ENCODE measurements at regions not wholly inside any gene's neighbourhood (a gene's known extent, or its start where the extent isn't known, plus 50 kb on each side); places are given as distances from the start of the nearest gene placed in this dataset.

GRCh38 chr19:30312582-30313352, 59.4 kb upstream of the ZNF536 start:
- no TSS peak for BruUV-seq (replicated peaks)
- POLR2A ChIA-PET: no interaction called here

More at GRCh38 chr19:30312582-30313352, 59.4 kb upstream of the ZNF536 start:
- no peaks in the 10 kb centered on the region for H3K9me1 ChIP-seq (ENCODE audit: control insufficient read depth, insufficient read depth, low read length)
- DNase-seq (ENCODE audit: extremely low read depth in 1 of 4, low spot score in 3 of 4): peak in 2 of 4 experiments; percentile 10 to 14
- no peaks in the 10 kb centered on the region for H3K9me3 ChIP-seq (replicated peaks; ENCODE audit: control insufficient read depth, insufficient read depth, low read depth, low read length)
- H4K20me1 ChIP-seq (replicated peaks; ENCODE audit: control insufficient read depth, insufficient read depth, low read length): no peaks in the 10 kb centered on the region
- TF ChIP-seq, protein P1, sequence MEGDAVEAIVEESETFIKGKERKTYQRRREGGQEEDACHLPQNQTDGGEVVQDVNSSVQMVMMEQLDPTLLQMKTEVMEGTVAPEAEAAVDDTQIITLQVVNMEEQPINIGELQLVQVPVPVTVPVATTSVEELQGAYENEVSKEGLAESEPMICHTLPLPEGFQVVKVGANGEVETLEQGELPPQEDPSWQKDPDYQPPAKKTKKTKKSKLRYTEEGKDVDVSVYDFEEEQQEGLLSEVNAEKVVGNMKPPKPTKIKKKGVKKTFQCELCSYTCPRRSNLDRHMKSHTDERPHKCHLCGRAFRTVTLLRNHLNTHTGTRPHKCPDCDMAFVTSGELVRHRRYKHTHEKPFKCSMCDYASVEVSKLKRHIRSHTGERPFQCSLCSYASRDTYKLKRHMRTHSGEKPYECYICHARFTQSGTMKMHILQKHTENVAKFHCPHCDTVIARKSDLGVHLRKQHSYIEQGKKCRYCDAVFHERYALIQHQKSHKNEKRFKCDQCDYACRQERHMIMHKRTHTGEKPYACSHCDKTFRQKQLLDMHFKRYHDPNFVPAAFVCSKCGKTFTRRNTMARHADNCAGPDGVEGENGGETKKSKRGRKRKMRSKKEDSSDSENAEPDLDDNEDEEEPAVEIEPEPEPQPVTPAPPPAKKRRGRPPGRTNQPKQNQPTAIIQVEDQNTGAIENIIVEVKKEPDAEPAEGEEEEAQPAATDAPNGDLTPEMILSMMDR (IDR thresholded peaks at IDR 0.05 in 2 of 3, conservative IDR thresholded peaks at IDR 0.05 in 1 of 3; ENCODE audit: insufficient read depth in 2 of 3, low read depth in 1 of 3, low read length in 3 of 3): peak in 1 of 3 experiments; percentile 24; a peak in 1 of 6 replicates
- TF ChIP-seq, protein P2, sequence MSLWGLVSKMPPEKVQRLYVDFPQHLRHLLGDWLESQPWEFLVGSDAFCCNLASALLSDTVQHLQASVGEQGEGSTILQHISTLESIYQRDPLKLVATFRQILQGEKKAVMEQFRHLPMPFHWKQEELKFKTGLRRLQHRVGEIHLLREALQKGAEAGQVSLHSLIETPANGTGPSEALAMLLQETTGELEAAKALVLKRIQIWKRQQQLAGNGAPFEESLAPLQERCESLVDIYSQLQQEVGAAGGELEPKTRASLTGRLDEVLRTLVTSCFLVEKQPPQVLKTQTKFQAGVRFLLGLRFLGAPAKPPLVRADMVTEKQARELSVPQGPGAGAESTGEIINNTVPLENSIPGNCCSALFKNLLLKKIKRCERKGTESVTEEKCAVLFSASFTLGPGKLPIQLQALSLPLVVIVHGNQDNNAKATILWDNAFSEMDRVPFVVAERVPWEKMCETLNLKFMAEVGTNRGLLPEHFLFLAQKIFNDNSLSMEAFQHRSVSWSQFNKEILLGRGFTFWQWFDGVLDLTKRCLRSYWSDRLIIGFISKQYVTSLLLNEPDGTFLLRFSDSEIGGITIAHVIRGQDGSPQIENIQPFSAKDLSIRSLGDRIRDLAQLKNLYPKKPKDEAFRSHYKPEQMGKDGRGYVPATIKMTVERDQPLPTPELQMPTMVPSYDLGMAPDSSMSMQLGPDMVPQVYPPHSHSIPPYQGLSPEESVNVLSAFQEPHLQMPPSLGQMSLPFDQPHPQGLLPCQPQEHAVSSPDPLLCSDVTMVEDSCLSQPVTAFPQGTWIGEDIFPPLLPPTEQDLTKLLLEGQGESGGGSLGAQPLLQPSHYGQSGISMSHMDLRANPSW (CRISPR knock-in tag; IDR thresholded peaks at IDR 0.05): no peak
- H3K4me3 ChIP-seq: no peak overlapping the region
- peaks cover 0 to 13% of the 10 kb centered on the region in 2 experiments; a peak in 3 of 5 replicates for H3K27me3 ChIP-seq (ENCODE audit: control insufficient read depth in 2 of 2, insufficient read depth in 2 of 2, low read length in 2 of 2)
- H3K36me3 ChIP-seq (ENCODE audit: control insufficient read depth, insufficient read depth, low read length): no peaks in the 10 kb centered on the region
- no peak overlapping the region for H3K27ac ChIP-seq (ENCODE audit: extremely low read depth, low read depth, low read length)
- intact Hi-C loops (cut with micrococcal nuclease): no loop called here
- under 1% methylated on average over 13 of the region's 14 CpGs for WGBS (ENCODE audit: insufficient coverage, low coverage, missing lambda C conversion rate)
- CTCF ChIA-PET (ENCODE audit: low intra/inter-chr PET ratio): no interaction called here
- FAIRE-seq: no peak
- H3K4me1 ChIP-seq (replicated peaks in 1 of 2; ENCODE audit: control insufficient read depth in 2 of 2, insufficient read depth in 2 of 2, low read length in 2 of 2): no peaks in the 10 kb centered on the region
- peak; percentile 51; the same call in 1 of the 3 replicates for ATAC-seq
- no peak overlapping the region for H3K4me2 ChIP-seq (ENCODE audit: insufficient read depth, low read length)
- H3K79me2 ChIP-seq (ENCODE audit: control insufficient read depth, insufficient read depth, low read length): no peaks in the 10 kb centered on the region
- H3K9ac ChIP-seq (ENCODE audit: insufficient read depth in 1 of 2, low read depth in 2 of 2, low read length in 2 of 2): no peak overlapping the region
- no peak overlapping the region for H2AFZ ChIP-seq (ENCODE audit: low read depth, low read length)
- in situ Hi-C loops (cut with MboI): no loop called here

All from K562 (cell line).